ENCODE measurements at regions not wholly inside any gene's neighbourhood (a gene's known extent, or its start where the extent isn't known, plus 50 kb on each side); places are given as distances from the start of the nearest gene placed in this dataset.
"Not testable (repeated sequence)": the region's sequence is repeated elsewhere in the genome, so short reads cannot be mapped to it uniquely, and the experiment has no call there.

DNA sequence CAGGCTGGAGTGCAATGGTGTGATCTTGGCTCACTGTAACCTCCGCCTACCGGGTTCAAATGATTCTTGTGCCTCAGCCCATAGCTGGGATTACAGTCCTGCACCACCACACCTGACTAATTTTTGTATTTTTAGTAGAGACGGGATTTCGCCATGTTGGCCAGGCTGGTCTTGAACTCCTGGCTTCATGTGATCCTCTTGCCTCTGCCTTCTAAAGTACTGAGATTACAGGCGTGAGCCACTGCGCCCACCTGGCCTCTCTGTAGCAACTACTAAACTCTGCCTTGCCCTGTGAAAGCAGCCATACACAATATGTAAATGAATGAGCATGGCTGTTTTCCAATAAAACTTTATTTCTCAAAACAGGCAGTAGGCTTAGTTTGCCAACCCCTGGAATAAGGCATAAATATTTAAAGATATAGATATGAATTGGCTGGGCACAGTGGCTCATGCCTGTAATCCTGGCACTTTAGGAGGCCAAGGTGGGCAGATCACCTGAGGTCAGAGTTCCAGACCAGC, 127.9 kb upstream of the ZNF217 start:
- DNase-seq (ENCODE audit: low spot score); intact Hi-C loops (cut with DNase I): not testable (repeated sequence)

- intact Hi-C loops (cut with DNase I); DNase-seq (ENCODE audit: low spot score): not testable (repeated sequence)
Measured at GRCh38 chr20:53719171-53719803, 125.6 kb upstream of the ZNF217 start.

- no peak for DNase-seq (ENCODE audit: low spot score)
- intact Hi-C loops (cut with DNase I): no loop called here
Measured at GRCh38 chr20:53718142-53719021, 124.7 kb upstream of the ZNF217 start.

- no peak for DNase-seq (ENCODE audit: low spot score)
- intact Hi-C loops (cut with DNase I): no loop called here
Measured at GRCh38 chr20:53716395-53716794, 122.8 kb upstream of the ZNF217 start.

GRCh38 chr20:53714524-53714923, 120.9 kb upstream of the ZNF217 start:
- no peak for DNase-seq (ENCODE audit: low spot score)
- intact Hi-C loops (cut with DNase I): no loop called here

DNA sequence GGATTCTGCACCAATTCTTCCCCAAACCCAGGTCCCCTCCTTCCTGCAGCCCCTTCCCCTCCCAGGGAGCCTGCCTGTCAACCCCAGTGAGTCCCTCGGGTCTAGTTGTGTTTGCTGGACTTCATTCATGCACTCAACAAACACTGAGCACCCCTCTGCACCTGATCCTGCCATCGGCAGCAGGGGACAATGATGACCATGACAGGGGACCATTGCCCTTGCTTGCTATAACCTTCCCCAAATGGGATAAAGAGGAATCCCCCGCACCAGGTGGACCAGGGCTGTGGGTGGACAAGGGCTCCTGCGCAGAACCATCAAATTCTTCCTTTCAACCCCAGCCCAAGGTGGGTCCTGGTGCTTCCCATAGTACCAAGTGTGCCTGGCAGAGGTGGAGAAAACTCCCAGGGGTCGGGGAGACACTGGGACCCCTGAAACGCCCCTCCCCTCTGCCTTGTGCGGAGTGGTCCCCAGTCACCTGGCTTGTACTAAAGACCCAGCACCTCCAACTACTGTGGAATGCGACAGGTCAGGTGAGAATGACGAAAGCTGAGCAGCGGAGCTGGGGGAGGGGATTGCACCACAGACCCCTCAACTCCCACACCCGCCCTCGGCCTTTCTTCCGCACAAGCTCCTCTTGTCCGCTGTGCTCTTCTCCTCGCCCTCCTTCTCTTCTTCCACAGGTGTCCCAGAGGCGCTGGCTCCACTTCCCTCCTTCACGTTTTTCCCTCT, 119.9 kb upstream of the ZNF217 start:
- no peak for DNase-seq (ENCODE audit: low spot score)
- intact Hi-C loops (cut with DNase I): no loop called here

DNA sequence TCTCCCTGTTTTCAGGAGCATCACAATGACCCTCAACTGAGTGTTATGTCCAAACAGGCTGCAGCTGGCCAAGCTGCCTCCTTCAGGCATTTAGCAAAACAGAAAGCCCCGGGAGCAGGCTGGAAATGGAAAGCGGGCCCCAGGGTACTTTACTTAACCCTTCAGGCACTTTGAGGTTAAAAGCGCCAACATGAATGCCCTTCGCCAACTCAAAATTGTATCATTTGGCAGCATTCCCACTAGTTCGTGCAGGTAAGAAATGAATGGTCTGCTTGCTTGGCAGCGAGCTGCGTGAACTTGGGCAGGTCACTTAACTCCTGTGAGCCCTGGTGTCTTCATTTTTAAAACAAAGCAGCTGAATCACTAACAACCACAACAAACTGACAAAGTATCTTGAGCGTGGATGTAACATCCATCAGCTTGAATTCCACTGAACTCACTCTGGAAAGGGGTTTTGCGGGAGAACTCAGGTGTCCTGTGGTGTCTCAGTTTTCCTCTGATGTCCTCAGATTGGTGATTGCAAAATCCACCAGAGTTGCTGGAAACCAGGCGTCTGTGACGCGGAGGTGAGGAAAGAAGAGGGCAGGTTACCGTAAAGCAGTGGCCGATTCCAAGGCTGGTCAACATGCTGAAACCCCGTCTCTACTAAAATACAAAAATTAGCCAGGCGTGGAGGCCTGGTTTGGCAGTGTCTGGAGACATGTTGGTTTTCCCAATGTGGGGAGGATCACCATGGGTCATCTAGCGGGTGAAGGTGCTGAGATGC, 118.8 kb upstream of the ZNF217 start:
- intact Hi-C loops (cut with DNase I): no loop called here
- DNase-seq (ENCODE audit: low spot score): no peak

- intact Hi-C loops (cut with DNase I): no loop called here
- no peak for DNase-seq (ENCODE audit: low spot score)
Measured at GRCh38 chr20:53711333-53712211, 117.9 kb upstream of the ZNF217 start.

DNA sequence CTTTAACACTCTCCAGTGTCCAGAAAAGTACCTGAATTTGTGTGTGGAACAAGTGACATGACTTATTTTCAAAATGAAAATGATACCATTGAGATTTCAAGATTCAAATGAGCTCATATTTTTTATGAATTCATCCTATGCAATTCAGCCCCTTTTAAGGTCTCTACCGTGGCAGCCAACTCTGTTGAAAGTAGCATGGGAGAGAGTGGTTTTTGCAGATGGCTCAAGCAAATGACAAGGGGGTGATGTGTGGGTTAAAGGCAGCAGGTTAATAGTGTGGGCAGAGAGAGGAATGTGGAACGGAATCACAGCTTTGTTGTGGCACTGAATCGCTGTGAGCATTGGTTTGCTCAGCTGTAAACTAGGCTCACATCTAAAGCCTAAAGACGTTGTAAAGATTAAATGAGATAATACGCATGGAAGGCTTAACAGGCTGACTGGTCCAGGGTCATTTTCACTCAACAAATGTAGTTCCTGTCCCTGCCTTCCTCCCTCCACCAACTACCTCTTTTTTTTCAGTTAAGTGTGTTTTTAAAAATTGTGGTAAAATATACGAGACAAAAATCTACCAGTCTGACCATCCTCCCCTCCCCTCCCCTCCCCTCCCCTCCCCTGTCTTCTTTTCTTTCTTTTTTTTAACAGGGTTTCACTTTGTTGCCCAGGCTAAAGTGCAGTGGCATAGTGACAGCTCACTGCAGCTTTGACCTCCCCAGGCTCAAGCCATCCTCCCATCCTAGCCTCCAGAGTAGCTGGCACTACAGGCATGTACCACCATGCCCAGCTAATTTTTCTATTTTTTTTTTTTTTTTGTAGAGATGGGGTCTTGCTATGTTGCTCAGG, 114.7 kb upstream of the ZNF217 start:
- intact Hi-C loops (cut with DNase I): no loop called here
- DNase-seq (ENCODE audit: low spot score): no peak

DNA sequence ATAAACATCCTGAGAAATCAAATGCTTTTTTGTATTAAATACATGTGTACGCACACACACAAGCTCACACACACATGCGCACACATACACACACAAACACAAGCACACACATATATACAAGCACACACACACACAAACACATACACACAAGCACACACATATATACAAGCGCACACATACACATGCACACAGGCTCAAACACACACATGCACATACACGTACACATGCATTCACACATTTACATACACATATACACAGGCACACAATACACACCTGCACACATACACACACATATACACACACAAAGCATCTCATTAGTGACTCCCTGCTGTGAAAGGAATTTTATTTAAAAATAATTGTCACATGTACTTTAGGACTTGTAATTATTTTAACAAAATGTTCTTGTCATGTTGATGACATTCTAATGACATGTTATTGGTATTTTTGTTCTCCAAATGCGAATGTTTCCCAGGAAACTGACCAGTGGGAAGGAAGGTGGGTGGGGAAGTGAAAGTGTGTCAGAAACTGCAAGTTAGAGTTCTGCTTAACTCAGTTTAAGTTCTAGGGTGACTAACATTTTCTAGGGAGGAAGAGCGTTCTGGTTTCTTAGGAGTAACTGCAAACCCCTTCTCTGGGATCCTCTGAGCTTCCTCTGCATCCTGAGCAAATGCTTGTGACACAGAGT, 113.9 kb upstream of the ZNF217 start:
- no peak for DNase-seq (ENCODE audit: low spot score)
- intact Hi-C loops (cut with DNase I): no loop called here

DNA sequence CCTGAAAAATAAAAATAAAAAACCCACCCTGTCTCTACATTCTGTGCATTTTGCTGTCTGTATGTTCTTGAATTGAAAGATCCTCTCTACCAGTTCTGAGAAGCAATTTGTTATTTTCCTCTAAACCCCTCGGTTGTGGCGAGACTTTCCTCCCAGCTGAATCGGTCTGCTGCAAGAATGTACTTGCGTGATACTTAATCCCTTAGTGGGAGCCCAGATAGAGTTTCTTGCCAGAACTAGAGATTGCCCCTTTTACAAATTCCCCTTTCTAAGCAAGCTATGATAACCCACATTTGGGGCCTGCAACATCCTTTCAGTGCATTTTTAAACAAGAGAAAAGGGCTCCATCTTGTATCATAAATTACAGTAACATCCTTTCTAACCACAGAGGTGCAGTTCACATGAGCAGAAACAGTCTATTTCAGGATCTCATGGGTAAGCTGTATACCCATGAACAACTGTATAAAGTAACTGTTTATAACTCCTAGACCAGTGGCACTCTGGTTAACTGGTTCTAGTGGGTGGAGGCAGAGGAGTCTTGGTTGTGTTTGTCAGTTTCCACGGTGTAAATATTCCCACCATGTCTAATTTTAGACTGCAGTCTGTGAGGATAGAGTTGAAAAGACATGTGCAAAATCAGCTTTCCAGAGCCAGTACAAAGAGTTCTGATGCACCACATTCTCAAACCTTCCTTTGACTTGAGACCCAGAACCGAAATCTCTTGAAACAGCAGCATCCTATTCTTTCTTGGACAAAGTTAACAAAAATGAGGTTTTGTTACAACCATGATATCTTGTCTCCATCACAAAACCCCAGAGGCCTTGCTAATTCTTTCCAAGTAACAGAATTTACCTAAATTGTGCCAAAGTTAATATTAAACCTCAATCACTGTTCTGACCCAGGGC, 113.1 kb upstream of the ZNF217 start:
- no peak for DNase-seq (ENCODE audit: low spot score)
- intact Hi-C loops (cut with DNase I): no loop called here

- no peak for DNase-seq (ENCODE audit: low spot score)
- intact Hi-C loops (cut with DNase I): no loop called here
Measured at GRCh38 chr20:53706008-53706465, 112.4 kb upstream of the ZNF217 start.

GRCh38 chr20:53702617-53703016, 109.0 kb upstream of the ZNF217 start:
- intact Hi-C loops (cut with DNase I): no loop called here
- DNase-seq (ENCODE audit: low spot score): no peak

- DNase-seq (ENCODE audit: low spot score): no peak
- intact Hi-C loops (cut with DNase I): no loop called here
Measured at GRCh38 chr20:53699906-53700305, 106.3 kb upstream of the ZNF217 start.

GRCh38 chr20:53699085-53699674, 105.5 kb upstream of the ZNF217 start:
- intact Hi-C loops (cut with DNase I): no loop called here
- no peak for DNase-seq (ENCODE audit: low spot score)

All from cardiac septum (tissue), 1 donor.